GM23338 (cell line): ENCODE measurements at regions not wholly inside any gene's neighbourhood (a gene's known extent, or its start where the extent isn't known, plus 50 kb on each side); places are given as distances from the start of the nearest gene placed in this dataset.

Experiments used
- CREB1 ChIP-seq: fragments of 250-450 bp; sonication (Bioruptor Pico); IDR thresholded peaks from 2 replicates; pipeline ENCODE4 v1.5.0; 2020; ENCODE audit warnings: low read depth, mild to moderate bottlenecking, moderate library complexity
- CTCF ChIP-seq, 2 experiments: fragments of 200-600 bp in 1 of 2; sonication (generic) in 1 of 2; conservative IDR thresholded peaks; 2 replicates each; pipeline versions ENCODE4 v1.5.1 to v1.6.1; 2016 to 2017; ENCODE audit warnings: antibody characterized with exemption in 2 of 2, low read depth in 2 of 2, mild to moderate bottlenecking in 2 of 2, moderate library complexity in 1 of 2
- ETS1 ChIP-seq: IDR thresholded peaks from 2 replicates; pipeline ENCODE4 v1.6.1; 2016; ENCODE audit warnings: antibody characterized with exemption
- EZH2phosphoT487 ChIP-seq: fragments of 200-600 bp; sonication (generic); IDR thresholded peaks from one replicate; pipeline ENCODE4 v1.8.1; 2018; ENCODE audit warnings: antibody characterized with exemption; ENCODE audit not compliant: unreplicated experiment
- JUNB ChIP-seq: IDR thresholded peaks from one replicate; pipeline ENCODE4 v1.6.1; 2016; ENCODE audit warnings: antibody characterized with exemption; ENCODE audit not compliant: unreplicated experiment
- POLR2AphosphoS5 ChIP-seq: IDR thresholded peaks from 2 replicates; pipeline ENCODE4 v1.6.1; 2016; ENCODE audit warnings: antibody characterized with exemption, low read depth
- REST ChIP-seq: IDR thresholded peaks from one replicate; pipeline ENCODE4 v1.6.1; 2018; ENCODE audit warnings: antibody characterized with exemption; ENCODE audit not compliant: unreplicated experiment
- ZNF114 ChIP-seq: fragments of 250-450 bp; sonication (Bioruptor Pico); IDR thresholded peaks from 2 replicates; pipeline ENCODE4 v1.5.0; 2020; ENCODE audit warnings: mild to moderate bottlenecking, moderate library complexity
- ZNF331 ChIP-seq: fragments of 250-450 bp; sonication (Bioruptor Pico); IDR thresholded peaks from 2 replicates; pipeline ENCODE4 v1.5.0; 2020; ENCODE audit warnings: low read depth, mild to moderate bottlenecking, moderate library complexity
- ZNF462 ChIP-seq: fragments of 250-450 bp; sonication (Bioruptor Pico); IDR thresholded peaks from 2 replicates; pipeline ENCODE4 v1.5.0; 2020; ENCODE audit warnings: mild to moderate bottlenecking, moderate library complexity

GRCh38 chr3:139732729-139733128 lies 55.0 kb upstream of the NMNAT3 start (continued):
- TF ChIP-seq ZNF462 (CRISPR knock-in tag): no peak
- TF ChIP-seq ZNF331 (CRISPR knock-in tag): no peak
- no peak for TF ChIP-seq ZNF114 (CRISPR knock-in tag)
- TF ChIP-seq CTCF (conservative IDR thresholded peaks at IDR 0.05; ENCODE audit: low read depth in 2 of 2): no peak
- no peak for TF ChIP-seq EZH2phosphoT487
- TF ChIP-seq REST: no peak
- TF ChIP-seq JUNB: no peak
- no peak for TF ChIP-seq POLR2AphosphoS5
- TF ChIP-seq ETS1: no peak
- TF ChIP-seq CREB1: no peak
